ENCODE measurements at regions not wholly inside any gene's neighbourhood (a gene's known extent, or its start where the extent isn't known, plus 50 kb on each side); places are given as distances from the start of the nearest gene placed in this dataset.

GRCh38 chr5:98275980-98276379, 497.5 kb upstream of the RGMB start (continued):
- no peak for TF ChIP-seq CHD7 (IDR thresholded peaks at IDR 0.05; ENCODE audit: insufficient replicate concordance, low read length)

All from H1 (cell line).